RWPE2 (cell line): ENCODE measurements at regions not wholly inside any gene's neighbourhood (a gene's known extent, or its start where the extent isn't known, plus 50 kb on each side); places are given as distances from the start of the nearest gene placed in this dataset.

Source experiments
- ATAC-seq: fragments of 200-7000 bp; cut with Tn5 transposase; 3 replicates; pipeline ENCODE4 v1.9.1; 2021; ENCODE audit warnings: low read depth
- DNase-seq: peaks from one replicate; pipeline ENCODE4 v3.0.0-alpha.2; 2020; ENCODE audit warnings: low spot score
- H3K27ac ChIP-seq: fragments of 450-650 bp; 2 replicates; pipeline ENCODE4 v1.5.1; 2017; ENCODE audit warnings: mild to moderate bottlenecking; ENCODE audit not compliant: poor library complexity, severe bottlenecking
- H3K27me3 ChIP-seq: fragments of 250-450 bp; sonication (Bioruptor Pico); 2 replicates; pipeline ENCODE4 v1.5.1; 2021; ENCODE audit warnings: mild to moderate bottlenecking, moderate library complexity; ENCODE audit not compliant: insufficient read depth, poor library complexity, severe bottlenecking
- H3K36me3 ChIP-seq: fragments of 250-450 bp; sonication (Bioruptor Pico); 2 replicates; pipeline ENCODE4 v1.5.1; 2020; ENCODE audit warnings: low read depth, mild to moderate bottlenecking, moderate library complexity
- H3K4me1 ChIP-seq: fragments of 250-450 bp; sonication (Bioruptor Pico); 2 replicates; pipeline ENCODE4 v1.5.1; 2021; ENCODE audit warnings: mild to moderate bottlenecking, moderate library complexity; ENCODE audit not compliant: insufficient read depth, poor library complexity, severe bottlenecking
- H3K4me3 ChIP-seq: fragments of 250-450 bp; sonication (Bioruptor Pico); 2 replicates; pipeline ENCODE4 v1.5.1; 2021; ENCODE audit warnings: mild to moderate bottlenecking, moderate library complexity; ENCODE audit not compliant: severe bottlenecking
- H3K9me3 ChIP-seq: fragments of 250-450 bp; sonication (Bioruptor Pico); 2 replicates; pipeline ENCODE4 v1.5.1; 2021; ENCODE audit warnings: mild to moderate bottlenecking, moderate library complexity; ENCODE audit not compliant: severe bottlenecking
- TF ChIP-seq, protein P1 (sequence below): fragments of 450-650 bp; IDR thresholded peaks from one replicate; pipeline ENCODE4 v1.5.1; 2017; ENCODE audit warnings: mild to moderate bottlenecking, moderate library complexity; ENCODE audit not compliant: poor library complexity, severe bottlenecking

DNA sequence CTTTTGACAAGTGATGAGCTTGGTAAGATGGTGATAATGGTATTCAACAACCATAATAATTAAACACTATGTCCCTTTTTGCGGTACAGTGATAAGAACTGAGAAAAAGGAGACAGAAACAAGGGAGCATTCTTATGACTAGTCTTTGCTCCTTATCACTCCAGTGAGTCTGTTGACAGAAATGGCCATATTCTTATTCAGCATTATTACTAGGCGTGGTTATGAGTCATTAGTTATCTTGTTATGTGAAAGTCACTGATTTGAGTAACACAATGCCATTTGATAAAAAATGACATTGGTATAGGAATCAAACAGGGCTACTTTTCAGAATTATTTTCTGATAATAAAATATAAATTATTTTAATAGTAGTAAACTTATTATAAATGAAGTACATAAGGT, 193.5 kb downstream of the C3orf38 start:
- Histone ChIP-seq H3K4me3 (no peak overlapping the region), H3K36me3 (no peaks in the 10 kb centered on the region), H3K9me3 (no peaks in the 10 kb centered on the region), H3K4me1 (no peaks in the 10 kb centered on the region), H3K27me3 (no peaks in the 10 kb centered on the region), H3K27ac (no peak overlapping the region)
- ATAC-seq, result no peak
- no peak for DNase-seq
- TF ChIP-seq, protein P1, sequence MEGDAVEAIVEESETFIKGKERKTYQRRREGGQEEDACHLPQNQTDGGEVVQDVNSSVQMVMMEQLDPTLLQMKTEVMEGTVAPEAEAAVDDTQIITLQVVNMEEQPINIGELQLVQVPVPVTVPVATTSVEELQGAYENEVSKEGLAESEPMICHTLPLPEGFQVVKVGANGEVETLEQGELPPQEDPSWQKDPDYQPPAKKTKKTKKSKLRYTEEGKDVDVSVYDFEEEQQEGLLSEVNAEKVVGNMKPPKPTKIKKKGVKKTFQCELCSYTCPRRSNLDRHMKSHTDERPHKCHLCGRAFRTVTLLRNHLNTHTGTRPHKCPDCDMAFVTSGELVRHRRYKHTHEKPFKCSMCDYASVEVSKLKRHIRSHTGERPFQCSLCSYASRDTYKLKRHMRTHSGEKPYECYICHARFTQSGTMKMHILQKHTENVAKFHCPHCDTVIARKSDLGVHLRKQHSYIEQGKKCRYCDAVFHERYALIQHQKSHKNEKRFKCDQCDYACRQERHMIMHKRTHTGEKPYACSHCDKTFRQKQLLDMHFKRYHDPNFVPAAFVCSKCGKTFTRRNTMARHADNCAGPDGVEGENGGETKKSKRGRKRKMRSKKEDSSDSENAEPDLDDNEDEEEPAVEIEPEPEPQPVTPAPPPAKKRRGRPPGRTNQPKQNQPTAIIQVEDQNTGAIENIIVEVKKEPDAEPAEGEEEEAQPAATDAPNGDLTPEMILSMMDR, result no peak

DNA sequence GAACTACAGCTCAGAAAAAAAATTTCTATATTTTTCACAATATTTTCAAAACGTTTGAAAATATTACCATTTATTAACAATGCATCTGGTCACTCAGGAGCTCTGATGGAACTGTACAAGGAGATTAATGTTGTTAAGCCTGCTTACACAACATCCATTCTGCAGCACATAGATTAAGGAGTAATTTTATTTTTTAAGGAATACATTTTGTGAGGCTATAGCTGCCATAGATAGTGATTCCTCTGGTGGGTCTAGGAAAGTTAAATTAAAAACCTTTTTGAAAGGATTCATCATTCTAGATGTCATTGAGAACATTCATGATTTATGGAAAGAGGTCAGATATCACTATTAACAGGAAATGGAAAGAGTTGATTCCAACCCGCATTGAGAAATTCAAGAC, 196.9 kb downstream of the C3orf38 start:
- no peaks in the 10 kb centered on the region for H3K36me3 ChIP-seq
- H3K27ac ChIP-seq, result no peak overlapping the region
- no peak for ATAC-seq
- H3K4me1 ChIP-seq, result no peaks in the 10 kb centered on the region
- TF ChIP-seq, protein P1, result no peak
- DNase-seq, result no peak
- H3K9me3 ChIP-seq, result no peaks in the 10 kb centered on the region
- no peaks in the 10 kb centered on the region for H3K27me3 ChIP-seq
- H3K4me3 ChIP-seq, result no peak overlapping the region

DNA sequence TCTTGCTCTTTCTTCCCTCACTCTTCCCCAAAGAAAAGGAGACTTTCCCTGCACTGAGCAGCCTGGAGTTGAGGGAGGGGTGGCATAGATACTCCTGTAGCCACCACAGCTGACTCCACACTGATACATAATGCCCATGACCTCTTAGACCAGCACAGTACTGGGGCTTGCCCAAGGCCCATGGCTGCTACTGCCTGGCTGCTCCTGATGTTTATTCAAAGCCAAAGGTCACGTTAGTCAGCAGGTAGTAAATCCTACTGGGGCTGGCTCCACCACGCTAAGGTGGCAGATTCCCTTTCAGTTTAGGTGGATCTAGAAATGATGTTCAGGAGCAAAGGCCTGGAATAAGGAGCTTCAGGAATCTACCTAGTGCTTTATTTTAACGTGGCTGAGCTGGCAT, 212.7 kb downstream of the C3orf38 start:
- Histone ChIP-seq H3K4me1 (no peaks in the 10 kb centered on the region), H3K27me3 (no peaks in the 10 kb centered on the region), H3K4me3 (no peak overlapping the region), H3K9me3 (no peaks in the 10 kb centered on the region), H3K27ac (no peak overlapping the region), H3K36me3 (no peaks in the 10 kb centered on the region)
- ATAC-seq, result peak; percentile 23; the same call in 1 of the 3 replicates
- TF ChIP-seq, protein P1, result no peak
- DNase-seq, result no peak

DNA sequence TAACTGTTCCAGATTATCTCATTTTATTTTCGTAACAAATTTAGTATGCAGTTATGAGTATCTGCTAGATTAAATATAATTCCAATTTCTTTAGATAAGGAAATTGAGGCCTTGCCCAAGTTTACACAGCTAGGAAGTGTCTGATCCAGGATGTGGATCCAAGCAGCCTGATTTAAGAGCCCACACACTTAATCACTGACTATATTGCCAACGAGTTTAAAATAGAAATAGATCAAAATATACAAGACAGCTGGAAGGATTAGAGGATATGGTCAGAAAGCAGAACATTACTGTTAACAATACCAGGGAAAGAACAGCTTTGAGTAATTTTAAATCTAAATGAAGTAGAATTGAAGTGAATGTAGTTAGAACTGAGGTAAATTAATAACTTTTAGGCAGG, 215.2 kb downstream of the C3orf38 start:
- no peak overlapping the region for H3K27ac ChIP-seq
- ATAC-seq, result no peak
- H3K27me3 ChIP-seq, result no peaks in the 10 kb centered on the region
- H3K36me3 ChIP-seq, result no peaks in the 10 kb centered on the region
- TF ChIP-seq, protein P1, result no peak
- H3K4me3 ChIP-seq, result no peak overlapping the region
- H3K4me1 ChIP-seq, result no peaks in the 10 kb centered on the region
- no peaks in the 10 kb centered on the region for H3K9me3 ChIP-seq
- no peak for DNase-seq

DNA sequence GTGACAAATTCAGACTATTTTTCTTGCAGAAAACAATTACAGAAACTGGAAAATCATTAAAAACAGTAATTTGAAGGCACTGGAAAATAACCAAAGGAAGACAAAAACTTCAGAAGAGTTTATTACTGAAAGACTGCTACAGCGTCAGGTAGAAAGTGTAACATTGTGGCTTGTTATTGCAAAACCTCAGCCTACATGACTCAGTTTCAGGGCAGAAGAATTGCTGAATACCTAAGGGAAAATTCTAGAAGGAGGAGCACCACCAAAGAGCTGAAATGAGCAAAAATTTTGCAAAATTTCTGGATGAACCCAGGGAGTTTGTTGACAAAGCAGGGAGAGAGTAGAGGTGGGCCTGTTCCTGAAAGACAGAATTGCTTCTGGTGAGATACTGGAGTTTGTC, 219.6 kb downstream of the C3orf38 start:
- H3K36me3 ChIP-seq, result no peaks in the 10 kb centered on the region
- H3K9me3 ChIP-seq, result no peaks in the 10 kb centered on the region
- DNase-seq, result no peak
- ATAC-seq, result no peak
- H3K27ac ChIP-seq, result no peak overlapping the region
- no peak overlapping the region for H3K4me3 ChIP-seq
- no peaks in the 10 kb centered on the region for H3K4me1 ChIP-seq
- H3K27me3 ChIP-seq, result no peaks in the 10 kb centered on the region
- TF ChIP-seq, protein P1, result no peak
